SIG-M5 treated with dmso at 0.1 percent for 504 hours (cell line): ENCODE measurements at regions not wholly inside any gene's neighbourhood (a gene's known extent, or its start where the extent isn't known, plus 50 kb on each side); places are given as distances from the start of the nearest gene placed in this dataset.
"Not testable (repeated sequence)": the region's sequence is repeated elsewhere in the genome, so short reads cannot be mapped to it uniquely, and the experiment has no call there.

Source experiments
- DNase-seq: peaks from one replicate; lab custom pipeline; 2025; ENCODE audit not compliant: unreplicated experiment; lab: John Stamatoyannopoulos, UW

DNA sequence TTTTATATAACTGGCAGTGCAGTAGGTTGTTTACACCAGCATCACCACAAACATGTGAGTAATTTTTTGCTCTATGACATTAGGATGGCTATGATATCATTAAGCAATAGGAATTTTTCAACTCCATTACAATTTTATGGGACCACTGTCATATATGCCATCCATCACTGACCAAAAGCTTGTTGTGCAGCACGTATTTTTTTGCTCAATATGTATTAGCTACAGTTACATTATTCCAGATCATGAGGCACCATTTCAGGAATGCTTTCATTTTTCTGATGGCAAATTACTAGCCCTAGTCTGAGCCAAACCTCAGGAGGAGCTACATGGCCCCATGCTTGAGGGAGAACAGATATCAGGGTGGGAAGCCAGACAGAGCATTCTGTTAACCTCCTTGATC is 56.8 kb upstream of the DCLK2 start:
- DNase-seq = no peak

GRCh38 chr4:150023489-150023888 is 54.8 kb upstream of the DCLK2 start:
- no peak for DNase-seq

DNA sequence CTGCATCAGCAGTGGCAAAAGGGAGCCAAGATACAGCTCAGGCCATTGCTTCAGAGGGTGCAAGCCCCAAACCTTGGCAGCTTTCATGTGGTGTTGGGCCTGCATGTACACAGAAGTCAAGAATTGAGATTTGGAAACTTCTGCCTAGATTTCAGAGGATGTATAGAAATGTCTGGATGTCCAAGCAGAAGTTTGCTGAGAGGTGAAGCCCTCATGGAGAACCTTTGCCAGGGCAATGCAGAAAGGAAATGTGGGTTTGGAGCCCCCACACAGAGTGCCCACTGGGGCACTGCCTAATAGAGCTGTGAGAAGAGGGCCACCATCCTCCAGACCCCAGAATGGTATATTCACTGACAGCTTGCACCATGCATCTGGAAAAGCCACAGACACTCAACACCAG is 51.3 kb upstream of the DCLK2 start:
- DNase-seq = not testable (repeated sequence)
